ENCODE measurements at regions not wholly inside any gene's neighbourhood (a gene's known extent, or its start where the extent isn't known, plus 50 kb on each side); places are given as distances from the start of the nearest gene placed in this dataset.

DNA sequence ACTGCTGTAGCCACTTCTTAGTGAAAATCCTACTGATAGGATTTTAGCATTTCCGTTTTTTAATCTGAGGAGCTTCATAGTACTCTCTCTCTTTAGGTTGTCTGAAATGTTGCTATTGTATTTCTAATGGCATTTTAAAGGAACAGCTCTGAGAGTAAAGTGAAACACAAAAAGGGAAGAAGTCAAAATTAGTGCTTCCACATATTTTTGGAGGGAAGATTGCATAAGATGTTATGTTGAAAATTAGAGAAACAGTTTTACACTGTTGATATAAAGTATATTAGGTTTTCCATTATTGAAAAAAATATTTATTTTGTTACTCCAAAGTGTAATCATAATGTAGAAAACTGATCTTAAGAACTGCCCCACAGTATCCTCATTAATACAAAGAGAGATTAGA lies 525.1 kb downstream of the TAF11L14 start:
- no peaks in the 10 kb centered on the region for H3K36me3 ChIP-seq (ENCODE audit: low read depth, missing control alignments)
- H3K27ac ChIP-seq, result no peak overlapping the region
- TF ChIP-seq CTCF (IDR thresholded peaks at IDR 0.05) (no peak), POLR2A (IDR thresholded peaks at IDR 0.05) (no peak)
- no peaks in the 10 kb centered on the region for H3K27me3 ChIP-seq
- no peak overlapping the region for H3K4me3 ChIP-seq
- H3K4me1 ChIP-seq, result no peaks in the 10 kb centered on the region
- no peaks in the 10 kb centered on the region for H3K9me3 ChIP-seq
- no peak for DNase-seq
- 56 to 63% methylated on average over 1 of the region's 1 CpG for WGBS, 2 donors
- intact Hi-C loops (cut with DNase I; ENCODE audit: low total_unique reads), result no loop called here

DNA sequence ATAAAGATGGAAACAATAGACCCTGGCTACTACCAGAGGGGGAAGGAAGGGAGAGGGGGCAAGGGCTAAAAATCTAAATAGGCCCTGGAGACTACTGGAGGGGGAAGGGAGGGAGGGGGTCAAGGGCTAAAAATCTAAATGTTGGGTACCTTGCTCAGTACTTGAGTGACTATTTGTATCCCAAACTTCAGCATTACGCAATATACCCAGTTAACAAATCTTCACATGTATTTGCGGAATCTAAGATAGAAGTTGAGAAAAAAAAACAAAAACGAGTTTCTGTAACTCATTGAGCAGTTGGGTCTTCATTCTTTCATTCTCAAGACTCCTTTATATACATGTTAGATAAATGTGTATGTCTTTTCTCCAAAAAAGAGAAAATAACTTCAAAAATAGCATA lies 537.4 kb downstream of the TAF11L14 start:
- Histone ChIP-seq H3K27me3 (no peaks in the 10 kb centered on the region), H3K4me3 (no peak overlapping the region), H3K36me3 (ENCODE audit: low read depth, missing control alignments) (no peaks in the 10 kb centered on the region), H3K27ac (no peak overlapping the region), H3K4me1 (no peaks in the 10 kb centered on the region), H3K9me3 (no peaks in the 10 kb centered on the region)
- 70 to 78% methylated on average over 3 of the region's 3 CpGs for WGBS, 2 donors
- no peak for DNase-seq
- no peak for TF ChIP-seq CTCF (IDR thresholded peaks at IDR 0.05)
- TF ChIP-seq POLR2A (IDR thresholded peaks at IDR 0.05), result no peak
- intact Hi-C loops (cut with DNase I; ENCODE audit: low total_unique reads), result no loop called here

DNA sequence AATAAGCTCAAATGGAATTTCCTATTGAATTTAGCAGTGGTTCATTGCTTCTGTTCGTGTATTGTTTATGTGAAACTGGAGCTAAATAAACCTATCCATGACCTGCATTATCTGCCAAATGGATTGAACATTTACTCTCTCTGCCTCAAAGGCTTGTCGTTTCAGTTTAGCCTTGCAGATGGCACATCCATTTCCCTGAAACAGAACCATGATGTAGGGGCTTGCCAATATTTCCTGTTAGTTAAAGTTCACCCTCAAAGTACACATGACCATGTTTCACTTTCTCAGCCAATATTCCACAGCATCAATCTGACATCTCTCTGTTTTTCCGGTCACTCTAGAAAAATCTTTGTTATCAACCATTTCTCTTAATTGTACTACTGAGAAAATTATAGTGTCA lies 545.3 kb downstream of the TAF11L14 start:
- intact Hi-C loops (cut with DNase I; ENCODE audit: low total_unique reads), result no loop called here
- Histone ChIP-seq H3K4me1 (no peaks in the 10 kb centered on the region), H3K36me3 (ENCODE audit: low read depth, missing control alignments) (no peaks in the 10 kb centered on the region), H3K9me3 (no peaks in the 10 kb centered on the region), H3K4me3 (no peak overlapping the region), H3K27ac (no peak overlapping the region), H3K27me3 (no peaks in the 10 kb centered on the region)
- TF ChIP-seq POLR2A (IDR thresholded peaks at IDR 0.05), result no peak
- TF ChIP-seq CTCF (IDR thresholded peaks at IDR 0.05), result no peak
- no peak for DNase-seq
- 77 to 84% methylated on average over 3 of the region's 3 CpGs for WGBS, 2 donors

DNA sequence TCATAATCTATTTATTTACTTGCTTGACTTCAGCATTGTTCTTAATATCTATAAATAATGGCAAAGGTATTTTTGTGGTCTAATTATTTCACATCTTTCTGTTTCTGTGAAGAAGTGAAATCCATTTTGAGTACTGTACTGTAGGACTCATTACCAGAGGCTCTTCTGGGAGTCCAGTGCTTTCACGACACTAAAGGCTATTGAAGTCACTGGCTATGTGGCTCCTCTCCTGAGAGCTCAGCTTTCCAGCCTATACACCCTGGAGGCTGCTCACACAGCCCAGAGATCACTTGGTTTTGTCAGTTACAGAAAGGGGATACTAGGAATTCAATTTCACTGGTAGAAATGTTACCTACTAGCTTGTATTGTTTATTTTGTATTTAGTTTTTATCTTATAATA lies 547.3 kb downstream of the TAF11L14 start:
- no peak for DNase-seq
- Histone ChIP-seq H3K9me3 (no peaks in the 10 kb centered on the region), H3K4me3 (no peak overlapping the region), H3K27me3 (no peaks in the 10 kb centered on the region), H3K27ac (no peak overlapping the region), H3K36me3 (ENCODE audit: low read depth, missing control alignments) (no peaks in the 10 kb centered on the region), H3K4me1 (no peaks in the 10 kb centered on the region)
- intact Hi-C loops (cut with DNase I; ENCODE audit: low total_unique reads), result no loop called here
- 64 to 73% methylated on average over 1 of the region's 1 CpG for WGBS, 2 donors
- TF ChIP-seq CTCF (IDR thresholded peaks at IDR 0.05) (no peak), POLR2A (IDR thresholded peaks at IDR 0.05) (no peak)

- H3K4me3 ChIP-seq, result no peak overlapping the region
- H3K27me3 ChIP-seq, result no peaks in the 10 kb centered on the region
- WGBS, 2 donors, result 75 to 76% methylated on average over 2 of the region's 2 CpGs
- intact Hi-C loops (cut with DNase I; ENCODE audit: low total_unique reads), result no loop called here
- no peaks in the 10 kb centered on the region for H3K36me3 ChIP-seq (ENCODE audit: low read depth, missing control alignments)
- no peak for DNase-seq
- H3K4me1 ChIP-seq, result no peaks in the 10 kb centered on the region
- no peaks in the 10 kb centered on the region for H3K9me3 ChIP-seq
- no peak overlapping the region for H3K27ac ChIP-seq
- TF ChIP-seq CTCF (IDR thresholded peaks at IDR 0.05) (no peak), POLR2A (IDR thresholded peaks at IDR 0.05) (no peak)
These were observed 561.6 kb downstream of the TAF11L14 start for GRCh38 chr5:18195910-18196309.
